ENCODE measurements at regions not wholly inside any gene's neighbourhood (a gene's known extent, or its start where the extent isn't known, plus 50 kb on each side); places are given as distances from the start of the nearest gene placed in this dataset.

GRCh38 chr10:47181052-47181849 is 118.7 kb upstream of the GDF10 start:
- in situ Hi-C loops (cut with HindIII; ENCODE audit: low pct_ligation_motif_present, low sequenced_read_pairs): no loop called here
- no peak for DNase-seq
- H3K36me3 ChIP-seq (replicated peaks): no peaks in the 10 kb centered on the region
- no peak overlapping the region for H3K4me3 ChIP-seq (ENCODE audit: low read depth, low read length)
- H3K27ac ChIP-seq: no peak overlapping the region
- H3K27me3 ChIP-seq (replicated peaks): no peaks in the 10 kb centered on the region
- TF ChIP-seq CTCF (IDR thresholded peaks at IDR 0.05; ENCODE audit: low read depth, low read length, missing control alignments): no peak

- no peak for DNase-seq
- no peak overlapping the region for H3K27ac ChIP-seq
- H3K27me3 ChIP-seq (replicated peaks): no peaks in the 10 kb centered on the region
- H3K4me3 ChIP-seq (ENCODE audit: low read depth, low read length): no peak overlapping the region
- H3K36me3 ChIP-seq (replicated peaks): no peaks in the 10 kb centered on the region
- TF ChIP-seq CTCF (IDR thresholded peaks at IDR 0.05; ENCODE audit: low read depth, low read length, missing control alignments): no peak
- in situ Hi-C loops (cut with HindIII; ENCODE audit: low pct_ligation_motif_present, low sequenced_read_pairs): no loop called here
Measured at GRCh38 chr10:47182934-47183703, 116.9 kb upstream of the GDF10 start.

GRCh38 chr10:47183704-47184041 is 116.3 kb upstream of the GDF10 start:
- DNase-seq: peak; percentile 28
- H3K27ac ChIP-seq: no peak overlapping the region
- in situ Hi-C loops (cut with HindIII; ENCODE audit: low pct_ligation_motif_present, low sequenced_read_pairs): no loop called here

GRCh38 chr10:47184273-47184672 is 115.7 kb upstream of the GDF10 start:
- in situ Hi-C loops (cut with HindIII; ENCODE audit: low pct_ligation_motif_present, low sequenced_read_pairs): no loop called here
- H3K4me3 ChIP-seq (ENCODE audit: low read depth, low read length): no peak overlapping the region
- H3K27ac ChIP-seq: no peak overlapping the region
- no peak for DNase-seq
- TF ChIP-seq CTCF (IDR thresholded peaks at IDR 0.05; ENCODE audit: low read depth, low read length, missing control alignments): no peak
- no peaks in the 10 kb centered on the region for H3K27me3 ChIP-seq (replicated peaks)
- H3K36me3 ChIP-seq (replicated peaks): no peaks in the 10 kb centered on the region

More at GRCh38 chr10:47183704-47184041, 116.3 kb upstream of the GDF10 start:
- no peak for TF ChIP-seq CTCF (IDR thresholded peaks at IDR 0.05; ENCODE audit: low read depth, low read length, missing control alignments)
- H3K27me3 ChIP-seq (replicated peaks): no peaks in the 10 kb centered on the region
- H3K4me3 ChIP-seq (ENCODE audit: low read depth, low read length): no peak overlapping the region
- no peaks in the 10 kb centered on the region for H3K36me3 ChIP-seq (replicated peaks)

GRCh38 chr10:47184724-47185330 is 115.2 kb upstream of the GDF10 start:
- H3K27ac ChIP-seq: no peak overlapping the region
- no peak for DNase-seq
- no peak overlapping the region for H3K4me3 ChIP-seq (ENCODE audit: low read depth, low read length)
- no peaks in the 10 kb centered on the region for H3K36me3 ChIP-seq (replicated peaks)
- H3K27me3 ChIP-seq (replicated peaks): no peaks in the 10 kb centered on the region
- TF ChIP-seq CTCF (IDR thresholded peaks at IDR 0.05; ENCODE audit: low read depth, low read length, missing control alignments): no peak
- in situ Hi-C loops (cut with HindIII; ENCODE audit: low pct_ligation_motif_present, low sequenced_read_pairs): no loop called here

Measured in brain microvascular endothelial cell (primary cell).